Astrocyte (in vitro differentiated cells and primary cell): ENCODE measurements at regions not wholly inside any gene's neighbourhood (a gene's known extent, or its start where the extent isn't known, plus 50 kb on each side); places are given as distances from the start of the nearest gene placed in this dataset.

Experiments
- DNase-seq: peaks from one replicate; pipeline ENCODE4 v3.0.0-alpha.2; 2010; ENCODE audit warnings: low read depth
- FAIRE-seq: peaks from 2 replicates; lab custom pipeline; 2011; peaks lifted over from hg19 to GRCh38; lab: Jason Lieb, UNC
- H2AFZ ChIP-seq: 2 replicates; pipeline ENCODE4 v1.6.0; 2012; ENCODE audit warnings: low read depth, low read length, inconsistent platforms
- H3K27ac ChIP-seq: 2 replicates; pipeline ENCODE4 v1.5.1; 2011; ENCODE audit warnings: low read depth, low read length, inconsistent platforms
- H3K27me3 ChIP-seq: 2 replicates; pipeline ENCODE4 v1.6.0; 2011; ENCODE audit warnings: low read length, inconsistent platforms; ENCODE audit not compliant: insufficient read depth
- H3K36me3 ChIP-seq: 2 replicates; pipeline ENCODE4 v1.5.1; 2011; ENCODE audit warnings: low read length, inconsistent platforms; ENCODE audit not compliant: insufficient read depth
- H3K4me1 ChIP-seq: 2 replicates; pipeline ENCODE4 v1.5.1; 2011; ENCODE audit warnings: low read length, inconsistent platforms; ENCODE audit not compliant: insufficient read depth
- H3K4me2 ChIP-seq: 2 replicates; pipeline ENCODE4 v1.6.0; 2012; ENCODE audit warnings: low read length, inconsistent platforms
- H3K4me3 ChIP-seq: 2 replicates; pipeline ENCODE4 v1.5.1; 2011; ENCODE audit warnings: low read depth, mild to moderate bottlenecking, low read length, inconsistent platforms; ENCODE audit not compliant: insufficient read depth
- H3K79me2 ChIP-seq: 2 replicates; pipeline ENCODE4 v1.6.0; 2012; ENCODE audit warnings: mild to moderate bottlenecking, low read length, inconsistent platforms; ENCODE audit not compliant: insufficient read depth
- H3K9ac ChIP-seq: 2 replicates; pipeline ENCODE4 v1.6.0; 2012; ENCODE audit warnings: mild to moderate bottlenecking, low read length, inconsistent platforms
- H3K9me3 ChIP-seq: 2 replicates; pipeline ENCODE4 v1.5.1; 2012; ENCODE audit warnings: low read depth, mild to moderate bottlenecking, low read length, inconsistent platforms; ENCODE audit not compliant: insufficient read depth
- H4K20me1 ChIP-seq: 2 replicates; pipeline ENCODE4 v1.6.0; 2012; ENCODE audit warnings: low read length, inconsistent platforms; ENCODE audit not compliant: insufficient read depth
- H3K27ac Mint-ChIP-seq: one replicate; pipeline ENCODE4 v1.8.0; 2021; ENCODE audit warnings: mild to moderate bottlenecking, mixed read lengths; ENCODE audit not compliant: unreplicated experiment
- H3K27me3 Mint-ChIP-seq: one replicate; pipeline ENCODE4 v1.8.0; 2021; ENCODE audit warnings: low read depth, mixed read lengths; ENCODE audit not compliant: unreplicated experiment
- H3K36me3 Mint-ChIP-seq: one replicate; pipeline ENCODE4 v1.8.0; 2021; ENCODE audit warnings: low read depth, mixed read lengths; ENCODE audit not compliant: unreplicated experiment
- H3K4me1 Mint-ChIP-seq: one replicate; pipeline ENCODE4 v1.8.0; 2021; ENCODE audit warnings: low read depth, mixed read lengths; ENCODE audit not compliant: unreplicated experiment
- H3K4me3 Mint-ChIP-seq: one replicate; pipeline ENCODE4 v1.8.0; 2021; ENCODE audit warnings: mild to moderate bottlenecking, moderate library complexity, mixed read lengths; ENCODE audit not compliant: unreplicated experiment
- H3K9me3 Mint-ChIP-seq: one replicate; pipeline ENCODE4 v1.8.0; 2021; ENCODE audit warnings: mild to moderate bottlenecking, mixed read lengths; ENCODE audit not compliant: unreplicated experiment
- CTCF ChIP-seq: IDR thresholded peaks from 2 replicates; pipeline ENCODE4 v1.5.1; 2011; ENCODE audit warnings: low read depth, mild to moderate bottlenecking, inconsistent platforms, low read length, moderate library complexity; ENCODE audit not compliant: insufficient read depth
- EZH2 ChIP-seq: IDR thresholded peaks from 2 replicates; pipeline ENCODE4 v1.6.1; 2012; ENCODE audit warnings: mild to moderate bottlenecking, low read length, inconsistent platforms; ENCODE audit not compliant: insufficient read depth

DNA sequence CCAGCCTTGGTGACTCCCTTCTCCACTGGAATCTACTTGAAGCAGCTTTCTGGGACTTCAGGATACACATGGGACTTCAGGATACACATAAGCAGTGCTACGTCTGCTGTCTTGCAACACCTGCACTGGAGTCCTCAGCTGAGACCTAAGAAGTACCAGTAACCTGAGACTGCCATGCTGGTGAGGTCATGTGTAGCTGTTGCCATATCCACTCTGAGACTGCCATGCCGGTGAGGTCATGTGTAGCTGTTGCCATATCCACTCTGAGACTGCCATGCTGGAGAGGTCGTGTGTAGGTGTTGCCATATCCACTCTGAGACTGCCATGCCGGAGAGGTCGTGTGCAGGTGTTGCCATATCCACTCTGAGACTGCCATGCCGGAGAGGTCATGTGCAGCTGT lies 937.9 kb downstream of the EFNB2 start:
- Histone ChIP-seq H3K36me3 (no peaks in the 10 kb centered on the region), H3K4me3 (no peak overlapping the region), H3K79me2 (no peaks in the 10 kb centered on the region), H4K20me1 (no peaks in the 10 kb centered on the region), H3K9me3 (no peaks in the 10 kb centered on the region), H2AFZ (no peak overlapping the region), H3K4me1 (no peaks in the 10 kb centered on the region), H3K27ac (no peak overlapping the region), H3K9ac (no peak overlapping the region), H3K27me3 (no peaks in the 10 kb centered on the region), H3K4me2 (no peak overlapping the region)
- Mint-ChIP-seq H3K27ac (no peak overlapping the region), H3K27me3 (no peaks in the 10 kb centered on the region), H3K4me1 (peaks cover 2% of the 10 kb centered on the region), H3K36me3 (peaks cover 3% of the 10 kb centered on the region), H3K9me3 (peaks cover 3% of the 10 kb centered on the region), H3K4me3 (no peak overlapping the region)
- TF ChIP-seq EZH2 = no peak
- no peak for TF ChIP-seq CTCF
- DNase-seq = no peak
- no peak for FAIRE-seq

DNA sequence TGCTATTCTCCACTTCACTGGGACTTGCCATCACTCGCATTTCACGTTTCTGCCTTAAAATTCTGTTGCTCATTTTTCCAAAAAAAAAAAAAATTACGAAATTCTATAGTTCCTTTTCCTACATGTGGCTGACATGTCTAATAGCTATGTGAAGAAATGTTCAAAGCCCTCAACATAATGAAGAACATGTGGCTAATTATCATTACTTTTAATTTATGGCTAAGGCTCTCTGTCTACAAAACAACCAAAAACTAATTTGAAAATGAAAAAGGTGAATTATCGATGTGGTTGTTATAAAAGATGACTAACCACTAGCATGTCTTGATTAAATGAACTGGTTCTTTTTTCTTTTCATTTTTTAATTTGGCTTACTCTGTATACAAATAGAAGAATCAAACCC lies 940.0 kb downstream of the EFNB2 start:
- FAIRE-seq (no peak), DNase-seq (no peak)
- H3K9me3 ChIP-seq = no peaks in the 10 kb centered on the region
- Mint-ChIP-seq H3K4me3 (no peak overlapping the region), H3K4me1 (peaks cover 2% of the 10 kb centered on the region), H3K27me3 (no peaks in the 10 kb centered on the region), H3K27ac (no peak overlapping the region), H3K36me3 (peaks cover 3% of the 10 kb centered on the region), H3K9me3 (no peaks in the 10 kb centered on the region)
- no peaks in the 10 kb centered on the region for H3K36me3 ChIP-seq
- no peak overlapping the region for H3K27ac ChIP-seq
- H3K4me1 ChIP-seq = no peaks in the 10 kb centered on the region
- TF ChIP-seq EZH2 (no peak), CTCF (no peak)
- H3K79me2 ChIP-seq = no peaks in the 10 kb centered on the region
- no peaks in the 10 kb centered on the region for H3K27me3 ChIP-seq
- H3K4me2 ChIP-seq = no peak overlapping the region
- no peak overlapping the region for H3K4me3 ChIP-seq
- no peak overlapping the region for H2AFZ ChIP-seq
- H3K9ac ChIP-seq = no peak overlapping the region
- H4K20me1 ChIP-seq = no peaks in the 10 kb centered on the region

DNA sequence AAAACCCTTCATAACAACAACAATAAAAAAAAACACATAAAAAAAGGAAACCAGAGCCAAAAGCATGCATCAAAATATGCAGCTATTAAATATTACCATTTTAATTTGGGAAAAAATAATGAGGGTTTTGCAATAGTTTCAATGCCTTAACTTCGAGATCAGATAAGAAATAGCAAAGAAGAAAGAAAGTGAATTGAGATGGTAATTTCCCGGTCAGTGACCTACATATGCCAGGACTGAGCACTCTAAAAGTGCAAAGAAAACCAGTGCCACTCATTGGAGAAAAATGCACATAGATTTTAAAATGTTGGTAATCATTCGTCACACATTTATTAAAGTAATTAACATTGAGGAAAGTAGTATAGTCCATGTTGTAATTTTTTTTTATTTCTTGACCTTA lies 944.2 kb downstream of the EFNB2 start:
- Mint-ChIP-seq H3K27me3 (no peaks in the 10 kb centered on the region), H3K4me3 (no peak overlapping the region), H3K27ac (no peak overlapping the region), H3K4me1 (no peaks in the 10 kb centered on the region), H3K9me3 (no peaks in the 10 kb centered on the region), H3K36me3 (no peaks in the 10 kb centered on the region)
- no peak for TF ChIP-seq EZH2
- TF ChIP-seq CTCF = no peak
- no peak overlapping the region for H3K4me3 ChIP-seq
- no peaks in the 10 kb centered on the region for H3K79me2 ChIP-seq
- no peak overlapping the region for H3K9ac ChIP-seq
- H3K9me3 ChIP-seq = no peaks in the 10 kb centered on the region
- no peak overlapping the region for H2AFZ ChIP-seq
- H3K4me1 ChIP-seq = no peaks in the 10 kb centered on the region
- no peaks in the 10 kb centered on the region for H4K20me1 ChIP-seq
- no peaks in the 10 kb centered on the region for H3K36me3 ChIP-seq
- H3K27me3 ChIP-seq = no peaks in the 10 kb centered on the region
- no peak overlapping the region for H3K4me2 ChIP-seq
- no peak overlapping the region for H3K27ac ChIP-seq
- DNase-seq (no peak), FAIRE-seq (no peak)
